ENCODE measurements at regions not wholly inside any gene's neighbourhood (a gene's known extent, or its start where the extent isn't known, plus 50 kb on each side); places are given as distances from the start of the nearest gene placed in this dataset.

GRCh38 chr10:88117869-88118632 is 254.6 kb downstream of the PTEN start:
- H3K4me3 Mint-ChIP-seq: no peak overlapping the region
- DNase-seq (ENCODE audit: low spot score): peak; percentile 21
- H3K4me1 Mint-ChIP-seq: no peaks in the 10 kb centered on the region
- H3K4me3 ChIP-seq: no peak overlapping the region
- TF ChIP-seq EZH2 (IDR thresholded peaks at IDR 0.05): no peak
- TF ChIP-seq CTCF (IDR thresholded peaks at IDR 0.05): peak; percentile 41
- no peaks in the 10 kb centered on the region for H3K27me3 ChIP-seq
- H3K36me3 ChIP-seq: no peaks in the 10 kb centered on the region
- no peaks in the 10 kb centered on the region for H3K9me3 ChIP-seq (ENCODE audit: low read depth)
- no peak overlapping the region for H3K27ac ChIP-seq
- no peak overlapping the region for H3K27ac Mint-ChIP-seq
- peak overlapping the region; percentile 24 for H2AFZ ChIP-seq (replicated peaks)
- H3K27me3 Mint-ChIP-seq (ENCODE audit: insufficient read depth, low read depth): peaks cover 2% of the 10 kb centered on the region
- no peaks in the 10 kb centered on the region for H3F3A ChIP-seq (ENCODE audit: low read depth)
- H3K9ac ChIP-seq: no peak overlapping the region
- no peaks in the 10 kb centered on the region for H3K9me3 Mint-ChIP-seq
- no peaks in the 10 kb centered on the region for H3K36me3 Mint-ChIP-seq
- H3K79me2 ChIP-seq (ENCODE audit: low read depth): no peaks in the 10 kb centered on the region
- no peak overlapping the region for H3K4me2 ChIP-seq
- no peaks in the 10 kb centered on the region for H4K20me1 ChIP-seq (ENCODE audit: low read depth)
- no peaks in the 10 kb centered on the region for H3K4me1 ChIP-seq

DNA sequence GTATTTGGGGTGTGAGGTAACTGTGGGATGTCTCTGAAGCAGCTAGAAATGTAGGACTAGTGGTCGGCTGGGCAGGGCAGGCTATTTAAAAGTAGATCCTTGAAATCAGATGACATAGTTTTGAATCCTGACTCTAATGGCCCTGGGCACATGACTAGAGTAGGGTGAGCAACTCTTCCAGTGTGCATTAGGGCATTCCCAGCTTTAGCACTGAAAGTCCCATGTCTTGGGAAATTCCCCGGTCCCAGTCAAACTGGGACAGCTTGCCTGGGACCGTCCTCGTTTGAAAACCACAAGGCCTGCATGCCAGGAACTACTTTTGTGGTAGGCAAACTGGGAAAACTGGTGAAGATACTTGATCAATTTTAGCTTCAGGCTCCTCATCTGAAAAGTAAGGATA is 255.3 kb downstream of the PTEN start:
- H3K36me3 Mint-ChIP-seq: no peaks in the 10 kb centered on the region
- Histone ChIP-seq H3K27ac (no peak overlapping the region), H4K20me1 (ENCODE audit: low read depth) (no peaks in the 10 kb centered on the region), H3K4me1 (no peaks in the 10 kb centered on the region), H3K27me3 (no peaks in the 10 kb centered on the region), H3K9ac (no peak overlapping the region), H3F3A (ENCODE audit: low read depth) (no peaks in the 10 kb centered on the region), H3K79me2 (ENCODE audit: low read depth) (no peaks in the 10 kb centered on the region), H3K4me2 (no peak overlapping the region), H3K4me3 (no peak overlapping the region), H3K36me3 (no peaks in the 10 kb centered on the region), H3K9me3 (ENCODE audit: low read depth) (no peaks in the 10 kb centered on the region), H2AFZ (replicated peaks) (no peak overlapping the region)
- peaks cover 2% of the 10 kb centered on the region for H3K27me3 Mint-ChIP-seq (ENCODE audit: insufficient read depth, low read depth)
- TF ChIP-seq EZH2phosphoT487 (IDR thresholded peaks at IDR 0.05) (no peak), EZH2 (IDR thresholded peaks at IDR 0.05) (no peak), CTCF (IDR thresholded peaks at IDR 0.05) (no peak)
- DNase-seq (ENCODE audit: low spot score): no peak
- no peaks in the 10 kb centered on the region for H3K4me1 Mint-ChIP-seq
- H3K4me3 Mint-ChIP-seq: no peak overlapping the region
- H3K9me3 Mint-ChIP-seq: no peaks in the 10 kb centered on the region
- H3K27ac Mint-ChIP-seq: no peak overlapping the region

DNA sequence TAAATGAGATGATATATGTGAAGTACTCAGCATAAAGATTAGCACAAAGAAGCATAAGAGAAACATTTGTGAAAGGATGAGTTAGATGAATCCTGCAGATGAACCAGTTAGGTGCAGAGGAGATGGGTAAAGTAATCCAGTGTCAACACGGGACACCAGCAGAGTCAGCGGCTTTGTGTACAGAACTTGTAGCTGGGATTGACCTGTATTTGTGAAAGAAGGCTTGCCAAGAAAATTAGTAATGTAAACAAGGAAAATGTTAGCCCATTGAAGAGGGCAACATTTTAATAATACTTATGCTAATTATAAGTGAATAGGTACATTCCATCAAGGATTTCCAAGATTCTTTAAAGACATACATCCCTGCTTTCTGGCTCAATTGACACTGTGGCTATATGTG is 255.7 kb downstream of the PTEN start:
- no peak overlapping the region for H3K4me2 ChIP-seq
- no peaks in the 10 kb centered on the region for H4K20me1 ChIP-seq (ENCODE audit: low read depth)
- no peaks in the 10 kb centered on the region for H3K36me3 Mint-ChIP-seq
- TF ChIP-seq EZH2phosphoT487 (IDR thresholded peaks at IDR 0.05) (no peak), CTCF (IDR thresholded peaks at IDR 0.05) (no peak), EZH2 (IDR thresholded peaks at IDR 0.05) (no peak)
- H3K79me2 ChIP-seq (ENCODE audit: low read depth): no peaks in the 10 kb centered on the region
- DNase-seq (ENCODE audit: low spot score): no peak
- no peaks in the 10 kb centered on the region for H3F3A ChIP-seq (ENCODE audit: low read depth)
- H3K4me3 ChIP-seq: no peak overlapping the region
- no peaks in the 10 kb centered on the region for H3K4me1 Mint-ChIP-seq
- H3K9me3 ChIP-seq (ENCODE audit: low read depth): no peaks in the 10 kb centered on the region
- no peaks in the 10 kb centered on the region for H3K9me3 Mint-ChIP-seq
- H3K4me1 ChIP-seq: no peaks in the 10 kb centered on the region
- no peak overlapping the region for H3K27ac Mint-ChIP-seq
- H3K27me3 ChIP-seq: no peaks in the 10 kb centered on the region
- no peak overlapping the region for H2AFZ ChIP-seq (replicated peaks)
- no peak overlapping the region for H3K9ac ChIP-seq
- H3K27me3 Mint-ChIP-seq (ENCODE audit: insufficient read depth, low read depth): no peaks in the 10 kb centered on the region
- H3K4me3 Mint-ChIP-seq: no peak overlapping the region
- H3K27ac ChIP-seq: no peak overlapping the region
- no peaks in the 10 kb centered on the region for H3K36me3 ChIP-seq

Measured in neural progenitor cell (in vitro differentiated cells).